OCI-LY3 (cell line): ENCODE measurements at regions not wholly inside any gene's neighbourhood (a gene's known extent, or its start where the extent isn't known, plus 50 kb on each side); places are given as distances from the start of the nearest gene placed in this dataset.

Experiments
- H2AFZ ChIP-seq: fragments of 200-600, 300-600 bp; shearing (Covaris generic); 2 replicates; pipeline ENCODE4 v1.6.0; 2014; ENCODE audit warnings: antibody characterized with exemption, low read depth, low read length
- H3K27ac ChIP-seq: fragments of 200-600, 300-600 bp; sonication (generic); 2 replicates; pipeline ENCODE4 v1.5.1; 2014; ENCODE audit warnings: mild to moderate bottlenecking, low read length, moderate library complexity, mixed read lengths
- H3K27me3 ChIP-seq: fragments of 200-600, 300-600 bp; sonication (generic); 2 replicates; pipeline ENCODE4 v1.6.1; 2014; ENCODE audit warnings: low read depth, low read length, mixed read lengths
- H3K36me3 ChIP-seq: fragments of 200-600, 300-600 bp; sonication (generic); replicated peaks from 2 replicates; pipeline ENCODE3; 2014; ENCODE audit warnings: low read depth, low read length, mixed read lengths
- H3K4me1 ChIP-seq: fragments of 300-600, 200-600 bp; sonication (generic); 2 replicates; pipeline ENCODE4 v1.6.1; 2014; ENCODE audit warnings: low read length, mixed read lengths
- H3K4me2 ChIP-seq: fragments of 200-600, 300-600 bp; sonication (generic); 2 replicates; pipeline ENCODE4 v1.6.1; 2014; ENCODE audit warnings: low read length, mixed read lengths
- H3K4me3 ChIP-seq: fragments of 300-600, 200-600 bp; sonication (generic); 2 replicates; pipeline ENCODE4 v1.5.1; 2014; ENCODE audit warnings: antibody characterized with exemption, mild to moderate bottlenecking, low read length, moderate library complexity
- H3K79me2 ChIP-seq: fragments of 300-600, 200-600 bp; shearing (Covaris generic); 2 replicates; pipeline ENCODE4 v1.6.1; 2014; ENCODE audit warnings: mild to moderate bottlenecking, low read length, mixed read lengths
- H3K9ac ChIP-seq: fragments of 300-600, 200-600 bp; shearing (Covaris generic); 2 replicates; pipeline ENCODE4 v1.6.0; 2014; ENCODE audit warnings: mild to moderate bottlenecking, low read length, moderate library complexity
- H3K9me3 ChIP-seq: fragments of 200-600, 300-600 bp; shearing (Covaris generic); 2 replicates; pipeline ENCODE4 v1.6.1; 2014; ENCODE audit warnings: low read length, mixed read lengths; ENCODE audit not compliant: insufficient read depth
- H4K20me1 ChIP-seq: fragments of 200-600, 300-600 bp; sonication (generic); 2 replicates; pipeline ENCODE4 v1.6.1; 2016; ENCODE audit warnings: low read length, mixed read lengths; ENCODE audit not compliant: insufficient read depth
- EZH2phosphoT487 ChIP-seq: fragments of 200-600 bp; shearing (Covaris generic); IDR thresholded peaks from 2 replicates; pipeline ENCODE4 v1.6.1; 2018; ENCODE audit warnings: antibody characterized with exemption, mixed run types, low read depth
- TF ChIP-seq, protein P1 (sequence below): fragments of 200-600, 300-600 bp; sonication (generic); IDR thresholded peaks from 2 replicates; pipeline ENCODE4 v1.5.1; 2014; ENCODE audit warnings: antibody characterized with exemption, low read length, low read depth

DNA sequence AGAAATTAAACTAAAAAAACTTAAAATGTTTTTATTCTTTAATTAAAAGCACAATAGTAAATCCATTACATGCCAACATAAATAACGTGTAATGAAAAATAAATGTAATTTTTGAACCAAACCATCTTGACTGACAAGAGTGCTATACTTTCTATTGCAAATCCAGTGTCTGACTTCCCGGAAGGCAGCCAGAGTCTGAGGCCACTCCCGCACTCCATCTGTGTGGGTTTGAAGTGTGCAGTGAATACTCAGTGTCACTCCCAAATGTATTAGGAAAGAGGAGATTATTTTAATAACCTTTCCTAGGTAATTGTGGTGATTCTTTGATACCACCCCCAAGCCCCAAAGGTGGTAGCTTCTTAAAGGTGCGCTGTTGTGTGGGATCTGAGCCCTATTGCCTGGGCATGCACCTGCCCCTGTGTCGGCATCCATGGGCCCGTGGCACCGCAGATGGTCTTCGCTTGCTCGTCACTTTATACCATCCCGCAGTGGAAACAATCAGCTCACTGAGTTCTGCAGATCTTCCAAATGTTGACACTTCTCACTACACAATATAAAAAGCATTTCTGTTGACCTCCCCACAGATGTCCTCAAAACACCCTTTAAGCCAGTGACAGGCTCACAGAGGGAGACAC is 391.2 kb downstream of the THBS2 start:
- Histone ChIP-seq H3K27me3 (no peaks in the 10 kb centered on the region), H3K27ac (no peak overlapping the region), H3K36me3 (no peaks in the 10 kb centered on the region), H3K4me1 (no peaks in the 10 kb centered on the region), H3K79me2 (no peaks in the 10 kb centered on the region), H2AFZ (no peak overlapping the region), H3K4me2 (no peak overlapping the region), H3K9ac (no peak overlapping the region), H3K4me3 (no peak overlapping the region), H3K9me3 (no peaks in the 10 kb centered on the region), H4K20me1 (no peaks in the 10 kb centered on the region)
- TF ChIP-seq, protein P1, sequence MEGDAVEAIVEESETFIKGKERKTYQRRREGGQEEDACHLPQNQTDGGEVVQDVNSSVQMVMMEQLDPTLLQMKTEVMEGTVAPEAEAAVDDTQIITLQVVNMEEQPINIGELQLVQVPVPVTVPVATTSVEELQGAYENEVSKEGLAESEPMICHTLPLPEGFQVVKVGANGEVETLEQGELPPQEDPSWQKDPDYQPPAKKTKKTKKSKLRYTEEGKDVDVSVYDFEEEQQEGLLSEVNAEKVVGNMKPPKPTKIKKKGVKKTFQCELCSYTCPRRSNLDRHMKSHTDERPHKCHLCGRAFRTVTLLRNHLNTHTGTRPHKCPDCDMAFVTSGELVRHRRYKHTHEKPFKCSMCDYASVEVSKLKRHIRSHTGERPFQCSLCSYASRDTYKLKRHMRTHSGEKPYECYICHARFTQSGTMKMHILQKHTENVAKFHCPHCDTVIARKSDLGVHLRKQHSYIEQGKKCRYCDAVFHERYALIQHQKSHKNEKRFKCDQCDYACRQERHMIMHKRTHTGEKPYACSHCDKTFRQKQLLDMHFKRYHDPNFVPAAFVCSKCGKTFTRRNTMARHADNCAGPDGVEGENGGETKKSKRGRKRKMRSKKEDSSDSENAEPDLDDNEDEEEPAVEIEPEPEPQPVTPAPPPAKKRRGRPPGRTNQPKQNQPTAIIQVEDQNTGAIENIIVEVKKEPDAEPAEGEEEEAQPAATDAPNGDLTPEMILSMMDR, result no peak
- no peak for TF ChIP-seq EZH2phosphoT487

DNA sequence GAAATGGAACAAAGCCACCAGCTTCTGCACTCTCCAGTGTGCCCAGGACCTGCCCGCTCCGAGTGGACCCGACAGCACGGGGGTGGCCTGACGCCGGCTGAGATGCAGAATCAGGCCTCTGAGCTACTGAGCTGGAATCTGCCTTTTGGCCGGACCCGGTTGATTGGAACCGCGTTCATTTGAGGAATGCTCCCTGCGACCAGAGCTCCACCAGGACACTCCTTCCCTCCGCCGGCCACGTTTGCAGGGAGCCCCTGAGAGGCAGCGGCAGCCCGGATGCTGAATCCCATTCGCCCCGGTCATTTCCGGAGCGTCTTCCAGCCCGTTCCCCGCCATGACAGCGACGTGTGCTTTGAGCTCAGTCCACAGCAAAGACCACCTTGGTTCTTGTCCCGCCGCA is 392.7 kb downstream of the THBS2 start:
- no peak overlapping the region for H3K4me2 ChIP-seq
- no peak overlapping the region for H3K9ac ChIP-seq
- H3K9me3 ChIP-seq, result no peaks in the 10 kb centered on the region
- H4K20me1 ChIP-seq, result no peaks in the 10 kb centered on the region
- no peak overlapping the region for H3K27ac ChIP-seq
- H3K36me3 ChIP-seq, result no peaks in the 10 kb centered on the region
- H2AFZ ChIP-seq, result no peak overlapping the region
- H3K4me3 ChIP-seq, result no peak overlapping the region
- no peak for TF ChIP-seq EZH2phosphoT487
- TF ChIP-seq, protein P1, result no peak
- no peaks in the 10 kb centered on the region for H3K4me1 ChIP-seq
- no peaks in the 10 kb centered on the region for H3K27me3 ChIP-seq
- no peaks in the 10 kb centered on the region for H3K79me2 ChIP-seq

DNA sequence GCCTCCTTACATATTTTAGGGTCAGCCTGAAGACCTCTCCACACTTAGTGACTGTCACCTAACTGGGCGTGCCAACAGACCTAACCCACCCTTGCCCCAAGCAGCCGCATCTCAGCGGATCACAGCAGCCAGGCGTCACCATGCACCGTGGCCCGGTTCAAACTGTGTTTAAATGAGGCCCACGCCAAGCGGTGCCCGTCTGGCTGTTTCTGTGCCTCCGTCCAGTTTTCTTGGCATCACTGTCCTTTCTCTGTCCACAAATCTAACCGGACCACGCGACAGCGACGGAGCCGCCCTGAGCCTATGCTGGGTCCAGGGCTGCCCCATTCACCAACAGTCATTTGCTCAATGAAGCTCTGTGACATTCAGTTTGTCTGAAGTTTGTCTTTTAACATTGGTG is 393.3 kb downstream of the THBS2 start:
- TF ChIP-seq, protein P1, result no peak
- TF ChIP-seq EZH2phosphoT487, result no peak

DNA sequence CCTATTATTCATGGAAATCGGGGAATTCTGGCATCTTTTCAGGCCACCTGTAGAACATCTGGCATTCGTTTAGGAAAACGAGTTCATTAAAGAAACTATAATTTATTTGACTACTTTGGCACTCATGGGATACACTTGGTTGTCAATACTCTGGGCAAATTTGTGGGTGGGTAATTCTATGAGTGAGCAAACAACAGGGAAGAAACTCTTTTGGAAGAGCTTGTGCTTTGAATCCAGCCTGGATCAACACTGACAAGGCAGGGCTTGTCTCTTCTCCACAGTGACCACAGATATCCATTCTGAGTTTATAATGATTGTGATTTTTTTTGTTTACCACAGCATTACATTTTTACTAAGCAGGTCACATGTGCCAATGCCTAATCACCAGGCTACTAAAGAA is 394.7 kb downstream of the THBS2 start:
- Histone ChIP-seq H4K20me1 (no peaks in the 10 kb centered on the region), H3K4me2 (no peak overlapping the region), H2AFZ (no peak overlapping the region), H3K27me3 (no peaks in the 10 kb centered on the region), H3K4me1 (no peaks in the 10 kb centered on the region), H3K9ac (no peak overlapping the region), H3K4me3 (no peak overlapping the region), H3K79me2 (no peaks in the 10 kb centered on the region), H3K27ac (no peak overlapping the region), H3K36me3 (no peaks in the 10 kb centered on the region), H3K9me3 (no peaks in the 10 kb centered on the region)
- TF ChIP-seq EZH2phosphoT487, result no peak
- TF ChIP-seq, protein P1, result no peak

More for the DNA sequence above, 393.3 kb downstream of the THBS2 start:
- Histone ChIP-seq H3K79me2 (no peaks in the 10 kb centered on the region), H4K20me1 (no peaks in the 10 kb centered on the region), H3K9me3 (no peaks in the 10 kb centered on the region), H3K4me3 (no peak overlapping the region), H2AFZ (no peak overlapping the region), H3K27ac (no peak overlapping the region), H3K4me1 (no peaks in the 10 kb centered on the region), H3K36me3 (no peaks in the 10 kb centered on the region), H3K9ac (no peak overlapping the region), H3K4me2 (no peak overlapping the region), H3K27me3 (no peaks in the 10 kb centered on the region)
